ENCODE measurements at regions not wholly inside any gene's neighbourhood (a gene's known extent, or its start where the extent isn't known, plus 50 kb on each side); places are given as distances from the start of the nearest gene placed in this dataset.

- TF ChIP-seq CTCF (conservative IDR thresholded peaks at IDR 0.05; ENCODE audit: low read depth, low read length) (no peak), MAZ (IDR thresholded peaks at IDR 0.05; ENCODE audit: borderline replicate concordance, low read depth, low read length) (no peak), RFX5 (IDR thresholded peaks at IDR 0.05; ENCODE audit: low read depth, low read length) (no peak), POLR2A (IDR thresholded peaks at IDR 0.05; ENCODE audit: low read depth, low read length) (no peak), RAD21 (IDR thresholded peaks at IDR 0.05; ENCODE audit: low read length) (no peak), MXI1 (IDR thresholded peaks at IDR 0.05; ENCODE audit: borderline replicate concordance, low read depth, low read length) (no peak)
- TF ChIP-seq, protein P1, sequence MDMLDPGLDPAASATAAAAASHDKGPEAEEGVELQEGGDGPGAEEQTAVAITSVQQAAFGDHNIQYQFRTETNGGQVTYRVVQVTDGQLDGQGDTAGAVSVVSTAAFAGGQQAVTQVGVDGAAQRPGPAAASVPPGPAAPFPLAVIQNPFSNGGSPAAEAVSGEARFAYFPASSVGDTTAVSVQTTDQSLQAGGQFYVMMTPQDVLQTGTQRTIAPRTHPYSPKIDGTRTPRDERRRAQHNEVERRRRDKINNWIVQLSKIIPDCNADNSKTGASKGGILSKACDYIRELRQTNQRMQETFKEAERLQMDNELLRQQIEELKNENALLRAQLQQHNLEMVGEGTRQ (IDR thresholded peaks at IDR 0.05; ENCODE audit: low read depth, low read length): no peak
Measured at GRCh38 chr3:127354761-127355160, 66.9 kb upstream of the PRR20G start.

Data from IMR-90 (cell line).